Nephron progenitor cell (in vitro differentiated cells): ENCODE measurements at regions not wholly inside any gene's neighbourhood (a gene's known extent, or its start where the extent isn't known, plus 50 kb on each side); places are given as distances from the start of the nearest gene placed in this dataset.
"Not testable (repeated sequence)": the region's sequence is repeated elsewhere in the genome, so short reads cannot be mapped to it uniquely, and the experiment has no call there.

Experiments
- DNase-seq: peaks from one replicate; pipeline ENCODE4 v3.0.0; 2021
- H3K27ac Mint-ChIP-seq: 2 replicates; pipeline ENCODE4 v1.8.0; 2021; ENCODE audit warnings: mild to moderate bottlenecking, moderate library complexity, mixed read lengths
- H3K27me3 Mint-ChIP-seq: 2 replicates; pipeline ENCODE4 v1.8.0; 2021; ENCODE audit warnings: mild to moderate bottlenecking, low read depth, mixed read lengths; ENCODE audit not compliant: poor library complexity
- H3K36me3 Mint-ChIP-seq: 2 replicates; pipeline ENCODE4 v1.8.0; 2021; ENCODE audit warnings: low read depth, mixed read lengths
- H3K4me1 Mint-ChIP-seq: 2 replicates; pipeline ENCODE4 v1.8.0; 2021; ENCODE audit warnings: mixed read lengths
- H3K4me3 Mint-ChIP-seq: 2 replicates; pipeline ENCODE4 v1.8.0; 2021; ENCODE audit warnings: mild to moderate bottlenecking, moderate library complexity, mixed read lengths
- H3K9me3 Mint-ChIP-seq: 2 replicates; pipeline ENCODE4 v1.8.0; 2021; ENCODE audit warnings: mild to moderate bottlenecking, moderate library complexity, mixed read lengths
- TF ChIP-seq, protein P1 (sequence below): fragments of 200-600 bp; sonication (generic); IDR thresholded peaks from 2 replicates; pipeline ENCODE4 v1.5.0; 2021; ENCODE audit warnings: antibody characterized with exemption

DNA sequence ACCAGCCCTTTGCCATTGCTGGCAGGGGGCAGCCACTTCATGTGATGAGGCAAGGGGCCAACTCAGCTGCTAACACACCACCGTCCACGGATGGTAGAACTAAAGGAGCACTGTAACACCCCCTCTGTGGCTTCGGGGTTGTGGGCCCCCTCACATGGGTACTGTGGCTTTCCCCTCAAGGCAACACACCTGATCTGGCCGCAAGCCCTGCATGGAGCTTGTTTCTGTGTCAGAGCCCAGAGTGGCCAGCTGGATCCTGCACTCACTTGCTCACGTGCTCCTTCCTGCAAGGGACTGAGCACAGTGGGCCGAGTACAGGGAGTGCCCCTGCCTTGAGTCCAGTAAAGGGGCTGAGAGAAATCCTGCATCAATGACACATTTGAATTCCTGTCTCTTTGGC lies 507.4 kb upstream of the SMC2 start:
- H3K4me1 Mint-ChIP-seq: no peaks in the 10 kb centered on the region
- no peak for DNase-seq
- H3K27me3 Mint-ChIP-seq: no peaks in the 10 kb centered on the region
- peaks cover 4% of the 10 kb centered on the region for H3K9me3 Mint-ChIP-seq
- H3K27ac Mint-ChIP-seq: no peak overlapping the region
- TF ChIP-seq, protein P1, sequence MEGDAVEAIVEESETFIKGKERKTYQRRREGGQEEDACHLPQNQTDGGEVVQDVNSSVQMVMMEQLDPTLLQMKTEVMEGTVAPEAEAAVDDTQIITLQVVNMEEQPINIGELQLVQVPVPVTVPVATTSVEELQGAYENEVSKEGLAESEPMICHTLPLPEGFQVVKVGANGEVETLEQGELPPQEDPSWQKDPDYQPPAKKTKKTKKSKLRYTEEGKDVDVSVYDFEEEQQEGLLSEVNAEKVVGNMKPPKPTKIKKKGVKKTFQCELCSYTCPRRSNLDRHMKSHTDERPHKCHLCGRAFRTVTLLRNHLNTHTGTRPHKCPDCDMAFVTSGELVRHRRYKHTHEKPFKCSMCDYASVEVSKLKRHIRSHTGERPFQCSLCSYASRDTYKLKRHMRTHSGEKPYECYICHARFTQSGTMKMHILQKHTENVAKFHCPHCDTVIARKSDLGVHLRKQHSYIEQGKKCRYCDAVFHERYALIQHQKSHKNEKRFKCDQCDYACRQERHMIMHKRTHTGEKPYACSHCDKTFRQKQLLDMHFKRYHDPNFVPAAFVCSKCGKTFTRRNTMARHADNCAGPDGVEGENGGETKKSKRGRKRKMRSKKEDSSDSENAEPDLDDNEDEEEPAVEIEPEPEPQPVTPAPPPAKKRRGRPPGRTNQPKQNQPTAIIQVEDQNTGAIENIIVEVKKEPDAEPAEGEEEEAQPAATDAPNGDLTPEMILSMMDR: no peak
- no peak overlapping the region for H3K4me3 Mint-ChIP-seq
- no peaks in the 10 kb centered on the region for H3K36me3 Mint-ChIP-seq

DNA sequence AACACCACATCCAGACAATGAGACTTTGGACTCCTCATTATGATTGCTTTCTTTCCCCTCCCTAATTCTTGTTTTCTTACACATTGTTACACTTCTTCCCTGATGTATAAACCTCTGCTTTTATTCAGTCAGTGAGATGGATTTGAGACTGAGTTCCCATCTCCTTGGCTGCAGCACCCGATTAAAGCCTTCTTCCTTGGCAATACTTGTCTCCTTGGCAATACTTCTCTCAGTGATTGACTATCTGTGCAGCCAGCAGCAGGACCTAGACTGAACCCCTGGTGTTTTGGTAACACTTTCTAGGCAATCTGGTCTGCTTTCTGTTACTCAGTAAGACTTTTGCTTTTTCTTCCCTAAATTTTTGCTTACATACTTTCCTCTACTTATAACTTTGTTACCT lies 492.8 kb upstream of the SMC2 start:
- Mint-ChIP-seq H3K4me1 (no peaks in the 10 kb centered on the region), H3K27me3 (no peaks in the 10 kb centered on the region), H3K9me3 (peaks cover 40% of the 10 kb centered on the region), H3K36me3 (no peaks in the 10 kb centered on the region), H3K27ac (no peak overlapping the region), H3K4me3 (no peak overlapping the region)
- DNase-seq: no peak
- TF ChIP-seq, protein P1: no peak

DNA sequence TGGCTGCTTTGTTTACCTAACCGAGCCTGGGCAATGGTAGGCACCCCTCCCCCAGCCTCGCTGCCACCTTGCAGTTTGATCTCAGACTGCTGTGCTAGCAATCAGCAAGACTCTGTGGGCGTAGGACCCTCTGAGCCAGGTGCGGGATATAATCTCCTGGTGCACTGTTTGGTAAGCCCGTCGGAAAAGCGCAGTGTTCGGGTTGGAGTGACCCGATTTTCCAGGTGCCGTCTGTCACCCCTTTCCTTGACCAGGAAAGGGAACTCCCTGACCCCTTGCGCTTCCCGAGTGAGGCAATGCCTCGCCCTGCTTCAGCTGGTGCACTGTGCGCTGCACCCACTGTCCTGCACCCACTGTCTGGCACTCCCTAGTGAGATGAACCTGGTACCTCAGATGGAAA lies 482.2 kb upstream of the SMC2 start:
- not testable (repeated sequence) for H3K4me1 Mint-ChIP-seq, H3K4me3 Mint-ChIP-seq, H3K36me3 Mint-ChIP-seq, H3K27me3 Mint-ChIP-seq, H3K27ac Mint-ChIP-seq, DNase-seq
- peaks cover 35% of the 10 kb centered on the region for H3K9me3 Mint-ChIP-seq

DNA sequence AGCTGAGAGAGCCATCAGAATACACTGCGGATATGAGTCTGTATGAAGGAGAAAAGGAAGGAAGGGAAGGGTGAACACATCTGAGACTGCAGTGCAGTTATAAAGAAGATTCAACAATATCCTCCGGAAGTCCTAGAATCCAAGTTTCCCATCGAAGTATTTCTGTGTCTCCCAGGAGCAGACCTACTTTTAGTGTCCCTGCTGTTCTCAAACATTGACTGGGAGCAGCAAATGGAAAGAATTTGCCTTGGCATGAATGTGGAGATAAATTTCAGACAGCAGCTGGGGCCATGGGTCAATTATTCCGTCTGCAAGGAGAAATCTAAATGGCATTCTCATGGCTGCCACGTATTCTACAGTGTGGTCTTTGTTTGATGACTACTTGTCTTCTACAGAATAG lies 478.1 kb upstream of the SMC2 start:
- Mint-ChIP-seq H3K4me3 (no peak overlapping the region), H3K27ac (no peak overlapping the region), H3K9me3 (peaks cover 19% of the 10 kb centered on the region), H3K27me3 (no peaks in the 10 kb centered on the region), H3K36me3 (no peaks in the 10 kb centered on the region), H3K4me1 (no peaks in the 10 kb centered on the region)
- no peak for DNase-seq
- TF ChIP-seq, protein P1: no peak

DNA sequence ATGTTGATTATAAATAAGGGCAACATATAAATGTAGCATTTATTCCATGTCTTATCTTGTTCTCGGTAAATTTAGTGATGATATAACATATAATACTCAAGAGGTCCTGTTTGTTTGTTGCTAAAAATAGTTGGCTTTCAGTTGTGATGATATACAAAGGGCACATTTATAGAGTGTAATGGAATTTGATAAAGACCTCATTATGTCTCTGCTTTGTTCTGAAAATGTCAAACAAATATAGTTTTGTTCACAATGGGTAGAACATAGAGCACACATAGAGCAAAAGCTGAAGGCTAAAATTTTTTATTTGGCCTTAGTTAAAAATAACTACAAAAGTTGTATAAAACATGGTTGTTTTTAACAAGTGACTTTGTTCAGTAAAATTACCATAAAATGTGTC lies 477.1 kb upstream of the SMC2 start:
- no peaks in the 10 kb centered on the region for H3K4me1 Mint-ChIP-seq
- TF ChIP-seq, protein P1: no peak
- H3K4me3 Mint-ChIP-seq: no peak overlapping the region
- H3K27ac Mint-ChIP-seq: no peak overlapping the region
- H3K27me3 Mint-ChIP-seq: no peaks in the 10 kb centered on the region
- DNase-seq: no peak
- H3K9me3 Mint-ChIP-seq: peaks cover 17% of the 10 kb centered on the region
- H3K36me3 Mint-ChIP-seq: no peaks in the 10 kb centered on the region

DNA sequence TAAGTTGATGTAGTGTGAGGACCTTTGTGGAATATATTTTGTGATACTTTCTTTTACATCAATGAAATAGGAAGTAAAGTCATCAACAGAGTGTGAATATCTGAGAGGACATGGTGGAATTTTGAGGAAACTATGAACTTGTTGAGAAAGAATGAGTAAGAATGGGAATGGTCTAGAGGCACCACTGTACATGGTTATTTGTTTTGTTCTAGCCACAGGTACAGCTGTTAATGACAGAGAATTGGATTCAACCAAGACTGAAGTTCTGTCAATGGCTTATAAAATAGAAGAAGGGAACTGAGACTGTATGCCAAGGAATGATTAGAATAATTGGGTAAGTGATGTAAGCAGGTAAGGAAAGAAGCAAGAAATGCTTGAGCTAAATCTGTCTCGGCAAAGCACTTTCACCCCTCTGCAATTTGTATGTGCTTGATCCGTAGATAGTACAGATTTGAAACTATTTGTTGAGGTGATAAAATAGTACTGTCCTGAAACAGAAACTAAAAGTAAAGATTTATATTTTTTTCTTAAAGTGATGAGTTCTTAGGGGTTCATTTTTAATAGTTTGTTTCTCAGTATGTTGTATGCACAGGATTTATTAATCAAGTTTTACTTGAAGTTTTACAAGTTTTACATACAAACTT lies 468.8 kb upstream of the SMC2 start:
- Mint-ChIP-seq H3K9me3 (peaks cover 4% of the 10 kb centered on the region), H3K36me3 (no peaks in the 10 kb centered on the region), H3K4me1 (no peaks in the 10 kb centered on the region), H3K4me3 (no peak overlapping the region), H3K27me3 (no peaks in the 10 kb centered on the region), H3K27ac (no peak overlapping the region)
- no peak for DNase-seq
- TF ChIP-seq, protein P1: no peak
